IPS-18c (cell line): ENCODE measurements at regions not wholly inside any gene's neighbourhood (a gene's known extent, or its start where the extent isn't known, plus 50 kb on each side); places are given as distances from the start of the nearest gene placed in this dataset.

Source experiments
- H3K4me3 ChIP-seq: 2 replicates; pipeline ENCODE4 v1.7.0; 2013; ENCODE audit warnings: low read depth, mild to moderate bottlenecking, low read length, moderate library complexity; ENCODE audit not compliant: insufficient read depth
- H3K9me3 ChIP-seq: one replicate; pipeline ENCODE4 v1.6.1; 2013; ENCODE audit warnings: mild to moderate bottlenecking, low read length, moderate library complexity; ENCODE audit not compliant: control insufficient read depth, insufficient read depth

- no peaks in the 10 kb centered on the region for H3K9me3 ChIP-seq
- no peak overlapping the region for H3K4me3 ChIP-seq
Measured at GRCh38 chr16:79264237-79265109, 336.1 kb downstream of the MAF start.

DNA sequence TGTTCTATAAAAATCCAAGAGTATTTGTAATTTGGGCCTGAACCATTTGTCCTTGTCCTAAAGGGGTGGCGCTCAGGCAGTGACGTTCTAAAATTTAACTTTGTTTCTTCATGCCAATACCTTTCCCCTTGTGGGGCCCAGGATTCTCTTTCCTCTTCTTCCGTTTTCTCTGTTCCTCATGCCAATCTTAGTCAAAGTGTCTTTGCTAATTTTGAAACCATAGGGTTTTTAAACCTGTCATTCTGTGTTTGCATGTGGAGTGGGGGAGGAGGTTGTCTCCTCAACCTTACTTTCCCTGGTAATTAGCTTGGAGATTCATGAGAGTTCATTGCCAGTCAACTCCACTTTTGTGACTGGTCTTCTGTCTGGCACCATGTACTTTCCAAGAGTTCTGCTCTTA, 337.1 kb downstream of the MAF start:
- no peaks in the 10 kb centered on the region for H3K9me3 ChIP-seq
- no peak overlapping the region for H3K4me3 ChIP-seq
